ENCODE measurements at regions not wholly inside any gene's neighbourhood (a gene's known extent, or its start where the extent isn't known, plus 50 kb on each side); places are given as distances from the start of the nearest gene placed in this dataset.

GRCh38 chr2:187115627-187116026 lies 266.7 kb upstream of the ZSWIM2 start (continued):
- TF ChIP-seq HOXD13 (CRISPR knock-in tag; IDR thresholded peaks at IDR 0.05; ENCODE audit: borderline replicate concordance), result no peak
- TF ChIP-seq ZNF48 (tag by site-specific recombination; IDR thresholded peaks at IDR 0.05), result no peak
- no peak for TF ChIP-seq ZNF639 (tag by site-specific recombination; IDR thresholded peaks at IDR 0.05)
- TF ChIP-seq ZBTB6 (tag by site-specific recombination; IDR thresholded peaks at IDR 0.05), result no peak
- no peak for TF ChIP-seq ZNF677 (tag by site-specific recombination; IDR thresholded peaks at IDR 0.05)
- TF ChIP-seq, protein P1, sequence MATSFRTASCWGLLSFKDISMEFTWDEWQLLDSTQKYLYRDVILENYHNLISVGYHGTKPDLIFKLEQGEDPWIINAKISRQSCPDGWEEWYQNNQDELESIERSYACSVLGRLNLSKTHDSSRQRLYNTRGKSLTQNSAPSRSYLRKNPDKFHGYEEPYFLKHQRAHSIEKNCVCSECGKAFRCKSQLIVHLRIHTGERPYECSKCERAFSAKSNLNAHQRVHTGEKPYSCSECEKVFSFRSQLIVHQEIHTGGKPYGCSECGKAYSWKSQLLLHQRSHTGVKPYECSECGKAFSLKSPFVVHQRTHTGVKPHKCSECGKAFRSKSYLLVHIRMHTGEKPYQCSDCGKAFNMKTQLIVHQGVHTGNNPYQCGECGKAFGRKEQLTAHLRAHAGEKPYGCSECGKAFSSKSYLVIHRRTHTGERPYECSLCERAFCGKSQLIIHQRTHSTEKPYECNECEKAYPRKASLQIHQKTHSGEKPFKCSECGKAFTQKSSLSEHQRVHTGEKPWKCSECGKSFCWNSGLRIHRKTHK (tag by site-specific recombination; IDR thresholded peaks at IDR 0.05), result no peak

- POLR2A ChIA-PET, result no interaction called here
- H3K4me3 ChIP-seq (ENCODE audit: low read depth, low read length), result no peak overlapping the region
Observed at GRCh38 chr2:187107001-187107400, 258.0 kb upstream of the ZSWIM2 start.

GRCh38 chr2:187105218-187105617 lies 256.2 kb upstream of the ZSWIM2 start:
- Histone ChIP-seq H3K27ac (ENCODE audit: extremely low read depth, low read depth, low read length) (no peak overlapping the region), H3K4me1 (ENCODE audit: control insufficient read depth, insufficient read depth, low read length) (no peaks in the 10 kb centered on the region), H3K9me3 (ENCODE audit: control insufficient read depth, insufficient read depth, low read depth, low read length) (no peaks in the 10 kb centered on the region), H3K4me3 (ENCODE audit: low read depth, low read length) (no peak overlapping the region), H3K36me3 (ENCODE audit: control insufficient read depth in 2 of 2, insufficient read depth in 1 of 2, low read length in 2 of 2) (no peaks in the 10 kb centered on the region)
- ChIA-PET POLR2A (no interaction called here), CTCF (interaction anchor here (0.7 kb wide), 1 partner anchor 125 kb away, joined by 4 read pairs; no protein-coding TSS in a partner anchor)
- TF ChIP-seq ZNF350 (tag by site-specific recombination; IDR thresholded peaks at IDR 0.05) (no peak), ZNF544 (tag by site-specific recombination; IDR thresholded peaks at IDR 0.05) (no peak), FEZF1 (tag by site-specific recombination; IDR thresholded peaks at IDR 0.05) (no peak), ZNF366 (tag by site-specific recombination; conservative IDR thresholded peaks at IDR 0.05) (no peak), ZFP69B (tag by site-specific recombination; IDR thresholded peaks at IDR 0.05) (no peak), EGR2 (tag by site-specific recombination; IDR thresholded peaks at IDR 0.05; ENCODE audit: low read depth) (no peak), ZNF140 (tag by site-specific recombination; IDR thresholded peaks at IDR 0.05) (no peak), ZNF664 (tag by site-specific recombination; IDR thresholded peaks at IDR 0.05) (no peak), IKZF3 (tag by site-specific recombination; IDR thresholded peaks at IDR 0.05) (no peak), BCL6B (tag by site-specific recombination; IDR thresholded peaks at IDR 0.05) (no peak)
- TF ChIP-seq, protein P2, sequence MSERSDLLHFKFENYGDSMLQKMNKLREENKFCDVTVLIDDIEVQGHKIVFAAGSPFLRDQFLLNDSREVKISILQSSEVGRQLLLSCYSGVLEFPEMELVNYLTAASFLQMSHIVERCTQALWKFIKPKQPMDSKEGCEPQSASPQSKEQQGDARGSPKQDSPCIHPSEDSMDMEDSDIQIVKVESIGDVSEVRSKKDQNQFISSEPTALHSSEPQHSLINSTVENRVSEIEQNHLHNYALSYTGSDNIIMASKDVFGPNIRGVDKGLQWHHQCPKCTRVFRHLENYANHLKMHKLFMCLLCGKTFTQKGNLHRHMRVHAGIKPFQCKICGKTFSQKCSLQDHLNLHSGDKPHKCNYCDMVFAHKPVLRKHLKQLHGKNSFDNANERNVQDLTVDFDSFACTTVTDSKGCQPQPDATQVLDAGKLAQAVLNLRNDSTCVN (tag by site-specific recombination; optimal IDR thresholded peaks at IDR 0.05), result no peak

More at GRCh38 chr2:187107001-187107400, 258.0 kb upstream of the ZSWIM2 start:
- CTCF ChIA-PET, result no interaction called here
- H3K9me3 ChIP-seq (ENCODE audit: control insufficient read depth, insufficient read depth, low read depth, low read length), result no peaks in the 10 kb centered on the region
- H3K4me1 ChIP-seq (ENCODE audit: control insufficient read depth, insufficient read depth, low read length), result no peaks in the 10 kb centered on the region
- H3K27ac ChIP-seq (ENCODE audit: extremely low read depth, low read depth, low read length), result no peak overlapping the region
- no peak for TF ChIP-seq ELK4 (IDR thresholded peaks at IDR 0.05; ENCODE audit: borderline replicate concordance, low read depth, low read length)
- TF ChIP-seq ZNF76 (tag by site-specific recombination; IDR thresholded peaks at IDR 0.05; ENCODE audit: borderline replicate concordance, low read depth), result no peak
- no peak for TF ChIP-seq ZNF664 (tag by site-specific recombination; IDR thresholded peaks at IDR 0.05)
- TF ChIP-seq ZFP69B (tag by site-specific recombination; IDR thresholded peaks at IDR 0.05), result no peak
- TF ChIP-seq ZNF843 (tag by site-specific recombination; IDR thresholded peaks at IDR 0.05), result no peak
- TF ChIP-seq ZNF174 (tag by site-specific recombination; IDR thresholded peaks at IDR 0.05), result no peak
- TF ChIP-seq ZNF707 (tag by site-specific recombination; IDR thresholded peaks at IDR 0.05), result no peak
- no peak for TF ChIP-seq ZNF629 (tag by site-specific recombination; IDR thresholded peaks at IDR 0.05)
- no peak for TF ChIP-seq ZBTB20 (tag by site-specific recombination; IDR thresholded peaks at IDR 0.05)
- TF ChIP-seq, protein P3, sequence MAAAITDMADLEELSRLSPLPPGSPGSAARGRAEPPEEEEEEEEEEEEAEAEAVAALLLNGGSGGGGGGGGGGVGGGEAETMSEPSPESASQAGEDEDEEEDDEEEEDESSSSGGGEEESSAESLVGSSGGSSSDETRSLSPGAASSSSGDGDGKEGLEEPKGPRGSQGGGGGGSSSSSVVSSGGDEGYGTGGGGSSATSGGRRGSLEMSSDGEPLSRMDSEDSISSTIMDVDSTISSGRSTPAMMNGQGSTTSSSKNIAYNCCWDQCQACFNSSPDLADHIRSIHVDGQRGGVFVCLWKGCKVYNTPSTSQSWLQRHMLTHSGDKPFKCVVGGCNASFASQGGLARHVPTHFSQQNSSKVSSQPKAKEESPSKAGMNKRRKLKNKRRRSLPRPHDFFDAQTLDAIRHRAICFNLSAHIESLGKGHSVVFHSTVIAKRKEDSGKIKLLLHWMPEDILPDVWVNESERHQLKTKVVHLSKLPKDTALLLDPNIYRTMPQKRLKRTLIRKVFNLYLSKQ (tag by site-specific recombination; IDR thresholded peaks at IDR 0.05; ENCODE audit: borderline replicate concordance), result no peak
- no peak for TF ChIP-seq GLI2 (tag by site-specific recombination; IDR thresholded peaks at IDR 0.05; ENCODE audit: borderline replicate concordance, low read depth)
- TF ChIP-seq MYNN (tag by site-specific recombination; IDR thresholded peaks at IDR 0.05; ENCODE audit: borderline replicate concordance), result no peak
- no peak for TF ChIP-seq SCRT2 (tag by site-specific recombination; IDR thresholded peaks at IDR 0.05)
- H3K36me3 ChIP-seq (ENCODE audit: control insufficient read depth in 2 of 2, insufficient read depth in 1 of 2, low read length in 2 of 2), result no peaks in the 10 kb centered on the region

Data from HEK293 (cell line).